SK-N-SH (cell line): ENCODE measurements at regions not wholly inside any gene's neighbourhood (a gene's known extent, or its start where the extent isn't known, plus 50 kb on each side); places are given as distances from the start of the nearest gene placed in this dataset.

Experiments
- CHD2 ChIP-seq: fragments of 150-350 bp; IDR thresholded peaks from 2 replicates; pipeline ENCODE4 v1.6.1; 2018; ENCODE audit warnings: low read length; ENCODE audit not compliant: partially characterized antibody
- CTCF ChIP-seq: fragments of 200-600 bp; sonication (generic); IDR thresholded peaks from 2 replicates; pipeline ENCODE4 v1.6.1; 2017; ENCODE audit warnings: antibody characterized with exemption, mild to moderate bottlenecking, moderate library complexity
- MXI1 ChIP-seq: IDR thresholded peaks from 2 replicates; pipeline ENCODE4 v1.6.1; 2012; ENCODE audit warnings: mild to moderate bottlenecking, low read depth, low read length, improper control_type of control experiment
- RFX5 ChIP-seq: IDR thresholded peaks from 2 replicates; pipeline ENCODE4 v1.6.1; 2012; ENCODE audit warnings: mild to moderate bottlenecking, improper control_type of control experiment, low read length
- SMC3 ChIP-seq: IDR thresholded peaks from 2 replicates; pipeline ENCODE4 v1.6.1; 2012; ENCODE audit warnings: low read depth, low read length, improper control_type of control experiment

- TF ChIP-seq CTCF (no peak), SMC3 (no peak), CHD2 (no peak), MXI1 (no peak), RFX5 (no peak)
Measured at GRCh38 chr1:229109320-229109761, 161.6 kb upstream of the RAB4A start.
